IMR-90 (cell line): ENCODE measurements at regions not wholly inside any gene's neighbourhood (a gene's known extent, or its start where the extent isn't known, plus 50 kb on each side); places are given as distances from the start of the nearest gene placed in this dataset.

Source experiments
- ATAC-seq: fragments of 200-7000 bp; cut with Tn5 transposase; 2 replicates; pipeline ENCODE4 v1.9.1; 2020; ENCODE audit warnings: low read depth, mild to moderate bottlenecking, moderate library complexity
- BruUV-seq: library from RNA; stranded (reverse); fragments of 400-500 nt; replicated peaks from 2 replicates; lab custom pipeline; 2021; lab: Mats Ljungman, UMichigan
- CTCF ChIA-PET: fragments of 300-600 bp; formaldehyde crosslinking; extraction: SDS; loops from one replicate; lab custom pipeline; 2021; ENCODE audit warnings: antibody characterized with exemption; lab: Yijun Ruan, JAX
- POLR2A ChIA-PET: fragments of 300-600 bp; sonication (Branson Sonifier 250); formaldehyde crosslinking; loops from one replicate; lab custom pipeline; 2022; ENCODE audit warnings: antibody characterized with exemption; ENCODE audit not compliant: unreplicated experiment; lab: Charles Lee
- DNase-seq: peaks from one replicate; pipeline ENCODE4 v3.0.0; 2013
- H2AFZ ChIP-seq: replicated peaks from 2 replicates; pipeline ENCODE3; 2013; ENCODE audit warnings: low read length, mild to moderate bottlenecking; ENCODE audit not compliant: poor library complexity
- H2AK5ac ChIP-seq: 2 replicates; pipeline ENCODE4 v1.6.1; 2013; ENCODE audit warnings: low read depth, low read length, inconsistent platforms
- H2AK9ac ChIP-seq: replicated peaks from 2 replicates; pipeline ENCODE3; 2013; ENCODE audit warnings: mild to moderate bottlenecking, low read depth, low read length, moderate library complexity; ENCODE audit not compliant: poor library complexity
- H2BK120ac ChIP-seq: 2 replicates; pipeline ENCODE4 v1.6.1; 2013; ENCODE audit warnings: low read depth, low read length, inconsistent platforms
- H2BK15ac ChIP-seq: 3 replicates; pipeline ENCODE4 v1.6.1; 2013; ENCODE audit warnings: low read depth, low read length, inconsistent platforms
- H2BK20ac ChIP-seq: 2 replicates; pipeline ENCODE4 v1.6.1; 2013; ENCODE audit warnings: low read depth, mild to moderate bottlenecking, inconsistent platforms, low read length, moderate library complexity
- H2BK5ac ChIP-seq: 2 replicates; pipeline ENCODE4 v1.6.1; 2013; ENCODE audit warnings: mild to moderate bottlenecking, low read depth, low read length, inconsistent platforms; ENCODE audit not compliant: poor library complexity, severe bottlenecking
- H3K14ac ChIP-seq: replicated peaks from 2 replicates; pipeline ENCODE4 v1.6.1; 2013; ENCODE audit warnings: low read depth, low read length, inconsistent platforms
- H3K18ac ChIP-seq: 2 replicates; pipeline ENCODE4 v1.6.1; 2013; ENCODE audit warnings: low read depth, low read length, control low read depth
- H3K23ac ChIP-seq: 2 replicates; pipeline ENCODE4 v1.6.1; 2013; ENCODE audit warnings: low read depth, low read length, inconsistent platforms
- H3K27ac ChIP-seq: 2 replicates; pipeline ENCODE4 v1.5.1; 2013; ENCODE audit warnings: mild to moderate bottlenecking, control low read depth, low read length; ENCODE audit not compliant: insufficient read depth
- H3K27me3 ChIP-seq: 2 replicates; pipeline ENCODE4 v1.6.1; 2013; ENCODE audit warnings: low read length; ENCODE audit not compliant: control insufficient read depth, insufficient read depth
- H3K36me3 ChIP-seq: 2 replicates; pipeline ENCODE4 v1.6.1; 2013; ENCODE audit warnings: low read length, mixed read lengths; ENCODE audit not compliant: control insufficient read depth, insufficient read depth
- H3K4ac ChIP-seq: 2 replicates; pipeline ENCODE4 v1.6.1; 2013; ENCODE audit warnings: low read depth, low read length, inconsistent platforms
- H3K4me1 ChIP-seq: 2 replicates; pipeline ENCODE4 v1.6.1; 2013; ENCODE audit warnings: low read length, mixed read lengths; ENCODE audit not compliant: control insufficient read depth, insufficient read depth
- H3K4me2 ChIP-seq: 2 replicates; pipeline ENCODE4 v1.6.1; 2013; ENCODE audit warnings: low read depth, mild to moderate bottlenecking, control low read depth, low read length, moderate library complexity
- H3K4me3 ChIP-seq: 2 replicates; pipeline ENCODE4 v1.5.1; 2013; ENCODE audit warnings: low read depth, mild to moderate bottlenecking, control low read depth, low read length, moderate library complexity; ENCODE audit not compliant: insufficient read depth
- H3K56ac ChIP-seq: 2 replicates; pipeline ENCODE4 v1.6.1; 2013; ENCODE audit warnings: low read length, inconsistent platforms; ENCODE audit not compliant: insufficient read depth; ENCODE audit errors: extremely low read depth
- H3K79me1 ChIP-seq, 2 experiments: 2 replicates each; pipeline ENCODE4 v1.6.1; 2013; ENCODE audit warnings: low read length in 2 of 2, inconsistent platforms in 1 of 2, low read depth in 1 of 2
- H3K9ac ChIP-seq: 2 replicates; pipeline ENCODE4 v1.6.1; 2013; ENCODE audit warnings: low read depth, low read length, control low read depth
- H3K9me1 ChIP-seq: 2 replicates; pipeline ENCODE4 v1.6.1; 2013; ENCODE audit warnings: low read length, inconsistent platforms; ENCODE audit not compliant: insufficient read depth
- H3K9me3 ChIP-seq: 2 replicates; pipeline ENCODE4 v1.6.1; 2013; ENCODE audit warnings: low read length; ENCODE audit not compliant: control insufficient read depth, insufficient read depth
- H4K20me1 ChIP-seq: 2 replicates; pipeline ENCODE4 v1.6.1; 2013; ENCODE audit warnings: low read length, inconsistent platforms; ENCODE audit not compliant: insufficient read depth
- H4K5ac ChIP-seq: 2 replicates; pipeline ENCODE4 v1.6.1; 2013; ENCODE audit warnings: mild to moderate bottlenecking, low read depth, low read length, control low read depth
- H4K8ac ChIP-seq, 2 experiments: 2 replicates each; pipeline ENCODE4 v1.6.1; 2013; ENCODE audit warnings: low read depth in 2 of 2, low read length in 2 of 2, control low read depth in 1 of 2, inconsistent platforms in 1 of 2
- H4K91ac ChIP-seq: 2 replicates; pipeline ENCODE4 v1.6.1; 2013; ENCODE audit warnings: low read depth, low read length, inconsistent platforms; ENCODE audit not compliant: insufficient read depth
- FOS ChIP-seq: fragments of 150-350 bp; IDR thresholded peaks from 2 replicates; pipeline ENCODE4 v1.6.1; 2016; ENCODE audit warnings: low read depth, low read length
- MAZ ChIP-seq: IDR thresholded peaks from 2 replicates; pipeline ENCODE4 v1.6.1; 2012; ENCODE audit warnings: low read depth, mild to moderate bottlenecking, low read length, improper control_type of control experiment, moderate library complexity, borderline replicate concordance
- NFE2L2 ChIP-seq: fragments of 150-350 bp; IDR thresholded peaks from 2 replicates; pipeline ENCODE4 v1.6.1; 2016; ENCODE audit warnings: low read depth, mild to moderate bottlenecking, low read length
- POLR2A ChIP-seq: IDR thresholded peaks from 2 replicates; pipeline ENCODE4 v1.6.1; 2012; ENCODE audit warnings: mild to moderate bottlenecking, low read depth, low read length
- RCOR1 ChIP-seq: IDR thresholded peaks from 2 replicates; pipeline ENCODE4 v1.6.1; 2012; ENCODE audit warnings: mild to moderate bottlenecking, low read length, improper control_type of control experiment; ENCODE audit not compliant: insufficient replicate concordance
- USF2 ChIP-seq: fragments of 150-350 bp; IDR thresholded peaks from 2 replicates; pipeline ENCODE4 v1.6.1; 2017; ENCODE audit warnings: mild to moderate bottlenecking, antibody characterized with exemption, low read length, low read depth
- dilution Hi-C: fragments of 300-500 bp; cut with HindIII; formaldehyde crosslinking; loops from one replicate; pipeline ENCODE4 v1.14.3; 2018; ENCODE audit warnings: low sequenced_read_pairs; ENCODE audit not compliant: unreplicated experiment
- in situ Hi-C: fragments of 300-500 bp; cut with MboI; formaldehyde crosslinking; loops from 3 replicates; pipeline ENCODE4 v1.14.3; 2019; ENCODE audit warnings: low sequenced_read_pairs, inconsistent platforms, mixed read lengths
- intact Hi-C: fragments of 100-400 bp; cut with micrococcal nuclease; formaldehyde crosslinking; loops from 2 replicates; pipeline ENCODE4 v1.10.0; 2022

- no peak overlapping the region for H4K5ac ChIP-seq
- H3K4me1 ChIP-seq = no peaks in the 10 kb centered on the region
- POLR2A ChIA-PET = no interaction called here
- no peak overlapping the region for H2BK120ac ChIP-seq
- dilution Hi-C loops (no loop called here), intact Hi-C loops (no loop called here), in situ Hi-C loops (loop anchor here (10.0 to 25.0 kb wide), 2 partner anchors 347 to 1129 kb away; no protein-coding TSS in a partner anchor)
- H2AFZ ChIP-seq = no peak overlapping the region
- H3K23ac ChIP-seq = no peak overlapping the region
- H3K4me2 ChIP-seq = no peak overlapping the region
- CTCF ChIA-PET = no interaction called here
- peaks cover 11 to 15% of the 10 kb centered on the region in 2 experiments; a peak in 3 of 4 replicates for H3K79me1 ChIP-seq
- no peak overlapping the region for H2AK9ac ChIP-seq
- no peak overlapping the region for H2AK5ac ChIP-seq
- no peak overlapping the region for H3K56ac ChIP-seq
- no peak overlapping the region for H4K8ac ChIP-seq
- H2BK5ac ChIP-seq = no peak overlapping the region
- no peak overlapping the region for H3K9ac ChIP-seq
- BruUV-seq = no TSS peak
- no peak overlapping the region for H3K4me3 ChIP-seq
- 0 out of 2 replicates have a peak, but pooled peaks cover 2% of the 10 kb centered on the region for H3K9me1 ChIP-seq
- no peak overlapping the region for H3K27ac ChIP-seq
- peaks cover 8% of the 10 kb centered on the region for H3K36me3 ChIP-seq
- DNase-seq (no peak), ATAC-seq (no peak)
- no peak overlapping the region for H3K4ac ChIP-seq
- no peak overlapping the region for H4K91ac ChIP-seq
- no peaks in the 10 kb centered on the region for H3K9me3 ChIP-seq
- H3K14ac ChIP-seq = no peak overlapping the region
- H3K27me3 ChIP-seq = no peaks in the 10 kb centered on the region
- H3K18ac ChIP-seq = no peak overlapping the region
- H4K20me1 ChIP-seq = no peaks in the 10 kb centered on the region; the same call in 1 of the 2 replicates
- no peak overlapping the region for H2BK20ac ChIP-seq
- no peak for TF ChIP-seq FOS
- no peak for TF ChIP-seq MAZ
- TF ChIP-seq RCOR1 = no peak
- no peak for TF ChIP-seq NFE2L2
- TF ChIP-seq USF2 = no peak
- TF ChIP-seq POLR2A = no peak
- H2BK15ac ChIP-seq = no peak overlapping the region
These were observed 101.5 kb upstream of the TMEM168 start for GRCh38 chr7:112891698-112892097.
